Right renal pelvis (tissue), 4 donors: ENCODE measurements at regions not wholly inside any gene's neighbourhood (a gene's known extent, or its start where the extent isn't known, plus 50 kb on each side); places are given as distances from the start of the nearest gene placed in this dataset.

Source experiments
- DNase-seq, 4 donors: peaks; one replicate each; pipeline ENCODE4 v3.0.0-alpha.2; 2013; ENCODE audit warnings: low read depth in 4 of 4, low spot score in 3 of 4, missing footprints in 1 of 4

GRCh38 chr2:147232225-147232669, 612.6 kb upstream of the ACVR2A start:
- DNase-seq = no peak

GRCh38 chr2:147231607-147232006, 613.2 kb upstream of the ACVR2A start:
- DNase-seq = no peak

GRCh38 chr2:147231081-147231480, 613.7 kb upstream of the ACVR2A start:
- DNase-seq = no peak

GRCh38 chr2:147227313-147227712, 617.5 kb upstream of the ACVR2A start:
- DNase-seq = no peak

- DNase-seq = no peak
These were observed 620.8 kb upstream of the ACVR2A start for GRCh38 chr2:147224070-147224469.

GRCh38 chr2:147223553-147224060, 621.2 kb upstream of the ACVR2A start:
- no peak for DNase-seq

GRCh38 chr2:147223119-147223518, 621.7 kb upstream of the ACVR2A start:
- no peak for DNase-seq

- no peak for DNase-seq
These were observed 622.3 kb upstream of the ACVR2A start for GRCh38 chr2:147222506-147222905.

- no peak for DNase-seq
These were observed 629.9 kb upstream of the ACVR2A start for GRCh38 chr2:147214914-147215313.

GRCh38 chr2:147211484-147211883, 633.3 kb upstream of the ACVR2A start:
- DNase-seq = no peak

GRCh38 chr2:147204102-147204501, 640.7 kb upstream of the ACVR2A start:
- DNase-seq = no peak

GRCh38 chr2:147198651-147199171, 646.1 kb upstream of the ACVR2A start:
- no peak for DNase-seq

GRCh38 chr2:147197754-147198483, 646.9 kb upstream of the ACVR2A start:
- DNase-seq = no peak

GRCh38 chr2:147182260-147182659, 662.6 kb upstream of the ACVR2A start:
- DNase-seq = no peak

- DNase-seq = no peak
These were observed 663.3 kb upstream of the ACVR2A start for GRCh38 chr2:147181351-147182029.

- no peak for DNase-seq
These were observed 667.6 kb upstream of the ACVR2A start for GRCh38 chr2:147177071-147177857.

GRCh38 chr2:147174824-147175254, 670.0 kb upstream of the ACVR2A start:
- no peak for DNase-seq

- DNase-seq = no peak
These were observed 671.0 kb upstream of the ACVR2A start for GRCh38 chr2:147173798-147174197.

- no peak for DNase-seq
These were observed 671.6 kb upstream of the ACVR2A start for GRCh38 chr2:147173189-147173581.

GRCh38 chr2:147172493-147173188, 672.2 kb upstream of the ACVR2A start:
- no peak for DNase-seq
